GM18870 (cell line): ENCODE measurements at regions not wholly inside any gene's neighbourhood (a gene's known extent, or its start where the extent isn't known, plus 50 kb on each side); places are given as distances from the start of the nearest gene placed in this dataset.
A peak's percentile ranks its signal among the peaks of the same experiment; 100 is the strongest.

Experiments used
- ATAC-seq: cut with Tn5 transposase; IDR thresholded peaks from one replicate; pipeline ENCODE4 v1.9.1; 2021; ENCODE audit warnings: moderate library complexity; ENCODE audit not compliant: unreplicated experiment

DNA sequence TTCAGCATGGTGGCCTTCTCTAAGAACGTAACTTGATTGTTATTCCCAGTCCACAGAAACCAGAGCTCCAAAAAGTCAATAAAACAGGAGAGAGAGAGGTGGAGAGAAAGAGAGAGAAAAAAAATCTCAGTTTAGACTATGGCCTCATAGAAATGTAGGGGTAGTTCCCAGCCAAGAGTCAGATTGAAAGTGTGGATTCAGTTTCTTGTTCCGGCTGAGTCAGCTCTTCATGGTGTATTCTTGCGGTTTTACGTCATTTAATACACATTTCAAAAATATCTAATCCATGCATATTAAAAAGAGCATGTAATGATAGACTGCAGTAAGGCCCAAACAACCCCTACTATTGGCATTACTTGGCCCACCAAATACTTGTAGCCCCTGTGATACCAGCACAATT is 303.9 kb downstream of the ETAA1 start:
- ATAC-seq = no peak

DNA sequence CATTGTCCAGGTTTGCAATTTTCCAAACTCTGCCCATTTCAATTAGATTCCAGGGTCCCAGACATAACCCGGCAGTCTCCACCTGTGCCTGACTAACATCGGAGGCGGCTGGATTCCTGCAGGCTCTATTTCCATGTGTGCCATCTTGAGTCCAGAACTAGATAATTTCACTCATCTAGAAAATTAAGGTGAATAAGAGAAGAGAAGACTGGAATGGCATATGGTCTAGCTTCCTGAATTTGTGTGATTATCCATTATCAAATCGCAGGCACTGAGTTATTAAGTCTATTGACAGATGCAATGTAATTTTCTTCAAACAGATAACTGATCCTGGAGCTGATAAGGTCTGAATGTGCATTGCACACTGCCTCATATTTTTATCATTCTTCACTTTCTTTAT is 305.2 kb downstream of the ETAA1 start:
- ATAC-seq = no peak

DNA sequence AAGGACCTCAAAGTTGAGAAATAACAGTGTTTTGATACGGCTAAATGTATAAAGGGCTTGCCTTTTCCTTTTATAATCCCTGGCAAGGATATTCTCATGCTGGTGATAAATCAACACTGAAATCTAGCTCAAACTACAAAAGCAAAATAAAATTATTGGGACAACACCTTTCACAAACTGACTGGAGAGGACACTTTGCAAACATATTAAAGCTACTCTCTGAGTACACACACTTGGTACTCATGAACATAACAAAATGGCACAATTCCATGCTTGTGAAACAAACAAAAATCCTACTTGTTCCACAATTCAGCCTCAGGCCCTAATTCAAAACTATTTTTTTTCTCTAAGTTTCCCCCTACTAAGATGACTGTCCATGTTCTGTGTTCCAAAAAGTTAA is 305.8 kb downstream of the ETAA1 start:
- no peak for ATAC-seq

DNA sequence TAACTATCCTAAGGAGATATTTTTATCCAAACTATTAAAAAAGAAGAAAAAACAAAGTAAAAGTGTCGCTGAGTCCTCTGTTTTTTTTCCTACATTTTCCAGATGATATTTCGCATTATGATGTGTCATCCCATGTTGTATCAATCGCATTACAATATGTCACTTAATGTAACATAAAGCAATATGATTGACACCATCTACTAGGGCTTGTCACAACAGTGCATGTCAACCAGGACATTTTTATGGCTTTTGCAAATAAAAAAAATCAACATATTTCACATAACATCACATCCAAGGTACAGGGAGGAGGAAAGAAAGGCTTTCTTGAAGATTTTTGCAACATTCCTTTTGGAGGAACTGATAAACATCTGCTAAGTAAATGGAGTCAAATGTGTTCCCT is 308.9 kb downstream of the ETAA1 start:
- no peak for ATAC-seq

DNA sequence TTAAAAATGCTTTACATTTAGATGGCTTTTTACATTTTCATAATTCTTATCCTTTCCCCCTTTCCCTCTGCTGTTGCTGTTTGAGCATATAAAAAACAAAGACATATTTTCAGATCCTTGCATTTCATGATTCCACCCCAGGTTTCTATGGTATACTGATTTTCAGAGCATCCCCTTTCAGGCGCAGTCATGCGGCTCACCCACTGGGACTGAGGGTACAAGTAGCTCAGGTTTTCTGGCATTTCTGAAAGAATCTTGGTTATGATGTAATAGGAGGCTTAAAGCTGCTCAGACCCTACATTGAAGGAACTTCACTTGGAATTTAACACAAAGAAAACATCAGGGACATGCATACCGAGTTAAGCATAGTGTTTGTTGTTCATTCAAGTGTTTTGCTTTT is 310.8 kb downstream of the ETAA1 start:
- ATAC-seq = no peak

DNA sequence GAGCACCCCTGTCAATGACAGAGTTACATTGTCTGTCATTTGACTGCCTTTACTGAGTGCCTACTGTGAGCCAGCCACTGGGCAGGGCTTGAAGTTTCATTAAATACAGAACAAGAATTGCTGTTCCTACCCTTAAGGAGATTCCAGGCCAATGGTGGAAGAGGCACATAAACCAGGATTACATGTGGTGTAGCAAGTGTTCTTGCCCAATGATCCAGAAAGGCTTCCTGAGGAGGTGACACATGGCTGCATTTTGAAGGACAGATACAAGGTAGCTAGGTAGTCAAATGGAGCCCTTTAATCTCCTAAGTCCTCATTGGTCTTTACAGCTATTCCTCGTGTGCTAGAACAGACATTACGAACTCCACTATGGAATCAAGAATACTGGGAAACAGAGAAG is 312.7 kb downstream of the ETAA1 start:
- ATAC-seq = no peak

DNA sequence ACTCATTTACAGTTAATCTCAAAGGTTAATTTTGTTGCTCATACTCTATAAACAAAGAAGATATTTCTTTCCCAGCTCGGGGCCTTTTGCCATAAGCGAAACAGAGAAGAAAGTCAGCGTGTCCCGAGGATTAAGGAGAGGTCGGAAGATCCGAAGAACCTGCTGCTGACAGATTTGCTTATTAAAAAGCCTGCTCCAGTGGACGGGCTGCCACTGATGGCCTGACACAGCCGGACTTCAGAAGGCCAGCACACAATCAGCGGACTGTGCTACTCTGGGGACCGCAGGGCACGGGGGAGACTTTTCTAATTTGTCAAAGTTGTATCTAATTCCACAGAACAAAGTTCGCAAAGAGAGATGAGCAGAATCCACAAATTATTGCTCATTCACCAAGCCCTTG is 315.4 kb downstream of the ETAA1 start:
- no peak for ATAC-seq

DNA sequence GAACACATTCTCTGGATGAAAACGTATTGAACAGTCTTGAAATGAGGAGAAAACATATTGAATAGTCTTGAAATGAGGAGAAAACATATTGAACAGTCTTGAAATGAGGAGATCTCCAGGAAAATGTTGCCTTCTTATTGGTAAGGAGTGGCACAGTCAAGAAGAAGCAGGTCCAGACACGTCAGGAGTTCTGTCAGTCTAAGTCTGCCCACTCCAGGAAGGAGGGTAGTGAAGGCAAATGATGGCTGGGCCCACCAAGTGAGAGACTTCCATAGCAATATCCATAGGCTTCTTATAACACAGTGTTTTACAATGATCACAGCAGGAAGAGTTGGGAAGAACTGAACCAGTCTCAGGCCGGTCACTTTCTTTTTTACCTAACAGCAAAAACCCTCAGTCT is 316.2 kb downstream of the ETAA1 start:
- ATAC-seq = no peak

DNA sequence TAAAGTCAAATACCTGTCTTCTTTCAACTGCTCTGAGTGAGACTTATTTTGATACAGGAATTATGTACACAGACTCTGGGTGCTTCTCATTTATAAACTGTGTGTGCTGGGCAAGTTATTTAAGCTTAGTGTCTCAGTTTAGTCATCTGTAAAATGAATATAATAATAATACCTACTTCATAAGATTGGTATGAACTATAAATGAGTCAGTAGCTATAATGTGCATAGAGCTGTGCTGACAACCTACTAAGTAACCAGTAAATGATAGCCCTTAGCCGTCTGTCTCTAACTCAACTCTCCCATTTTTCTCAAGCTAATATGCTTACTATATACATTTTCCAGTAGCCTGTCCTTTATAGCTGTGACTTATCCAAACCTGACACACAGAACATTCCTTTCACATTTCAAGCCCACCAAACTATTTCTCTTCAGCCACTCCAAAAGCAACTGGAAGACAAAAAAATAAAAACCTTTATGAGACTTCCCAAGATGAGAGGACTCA is 319.8 kb downstream of the ETAA1 start:
- no peak for ATAC-seq

DNA sequence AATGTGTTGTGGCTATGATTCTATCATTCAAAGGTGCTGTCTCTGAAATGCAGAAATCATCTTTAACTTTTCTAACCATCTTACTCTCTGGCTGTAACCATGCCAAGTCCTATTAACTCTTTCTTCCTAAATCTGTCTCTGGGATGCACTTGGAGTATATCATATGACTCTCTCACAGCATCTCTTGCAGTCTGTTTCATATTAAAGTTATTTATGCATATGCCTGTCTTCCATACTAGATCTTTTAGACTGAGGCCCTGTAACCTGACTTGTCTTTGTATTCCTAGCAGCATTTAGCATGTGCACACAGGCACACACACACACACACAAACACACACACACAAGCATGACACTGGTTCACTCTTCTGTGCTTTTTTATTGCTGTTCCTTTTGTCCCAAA is 320.6 kb downstream of the ETAA1 start:
- ATAC-seq = no peak

DNA sequence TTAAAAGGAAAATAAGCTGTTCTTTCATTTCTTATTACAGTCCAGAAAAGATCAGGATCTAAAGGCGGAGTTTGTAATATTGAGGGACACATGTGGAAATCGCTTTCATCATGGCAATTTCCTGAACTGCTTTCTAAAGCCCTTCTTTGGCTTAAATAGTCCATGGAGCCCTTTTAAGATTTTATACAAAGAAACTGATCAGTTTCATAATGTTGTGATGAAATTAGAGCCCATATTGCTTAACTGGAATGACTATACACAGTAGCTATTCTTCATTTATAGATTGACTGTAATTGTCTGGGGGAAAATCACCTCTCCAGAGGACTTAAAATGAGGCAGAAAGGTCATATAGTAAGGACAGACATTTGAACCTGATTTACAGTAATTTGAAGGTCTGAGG is 322.2 kb downstream of the ETAA1 start:
- ATAC-seq = no peak

DNA sequence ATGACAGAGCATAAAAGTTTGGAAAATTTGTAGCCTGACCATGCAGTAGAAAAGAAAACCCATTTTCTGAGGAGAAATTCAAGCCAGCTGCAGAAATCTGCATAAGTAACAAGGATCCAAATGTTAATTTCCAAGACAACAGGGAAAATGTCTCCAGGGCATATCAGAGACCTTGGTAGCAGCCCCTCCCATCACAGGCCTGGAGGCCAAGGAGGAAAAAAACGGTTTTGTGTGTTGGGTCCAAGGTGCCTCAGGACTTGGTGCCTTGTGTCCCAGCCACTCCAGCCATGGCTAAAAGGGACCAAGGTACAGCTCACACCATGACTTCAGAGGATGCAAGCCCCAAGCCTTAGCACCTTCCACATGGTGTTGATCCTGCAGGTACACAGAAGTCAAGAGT is 324.4 kb downstream of the ETAA1 start:
- no peak for ATAC-seq

DNA sequence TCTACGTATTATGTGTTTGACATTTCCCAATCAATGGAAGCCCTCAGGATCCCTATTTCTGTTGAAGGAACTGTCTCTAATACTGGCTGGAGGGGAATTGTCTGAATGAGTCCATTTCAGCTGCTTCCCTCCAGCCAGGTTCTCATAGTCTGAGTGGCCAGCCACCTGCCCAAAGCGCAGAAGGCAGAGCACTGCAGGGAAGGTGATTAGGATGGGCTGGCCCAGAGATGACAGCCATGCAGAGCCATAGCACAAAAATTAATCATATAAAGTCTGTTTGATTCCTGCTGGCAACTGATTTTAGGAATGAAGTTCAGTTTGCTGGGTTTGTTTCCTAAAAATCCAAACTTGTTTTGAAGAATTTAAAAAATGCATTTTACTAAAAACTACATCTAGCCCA is 327.1 kb downstream of the ETAA1 start:
- no peak for ATAC-seq

DNA sequence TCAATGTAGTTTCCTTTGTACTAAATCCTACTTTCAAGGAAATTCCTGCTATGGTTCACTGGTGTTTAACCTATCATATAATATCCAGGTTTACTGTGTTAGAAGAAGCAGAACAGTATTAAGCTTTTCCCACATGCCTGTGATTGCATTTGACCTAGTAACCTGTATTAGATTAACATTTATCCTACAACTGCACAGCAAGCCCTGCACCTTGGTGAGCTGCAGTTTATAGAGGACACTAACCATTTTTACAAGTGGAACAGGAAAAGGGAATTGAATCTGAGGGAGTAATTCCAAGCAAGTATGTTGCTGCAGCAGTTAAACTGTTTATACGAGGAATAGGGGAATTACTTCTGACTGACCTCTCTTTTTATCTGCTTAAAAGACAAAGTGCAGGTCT is 328.6 kb downstream of the ETAA1 start:
- no peak for ATAC-seq

DNA sequence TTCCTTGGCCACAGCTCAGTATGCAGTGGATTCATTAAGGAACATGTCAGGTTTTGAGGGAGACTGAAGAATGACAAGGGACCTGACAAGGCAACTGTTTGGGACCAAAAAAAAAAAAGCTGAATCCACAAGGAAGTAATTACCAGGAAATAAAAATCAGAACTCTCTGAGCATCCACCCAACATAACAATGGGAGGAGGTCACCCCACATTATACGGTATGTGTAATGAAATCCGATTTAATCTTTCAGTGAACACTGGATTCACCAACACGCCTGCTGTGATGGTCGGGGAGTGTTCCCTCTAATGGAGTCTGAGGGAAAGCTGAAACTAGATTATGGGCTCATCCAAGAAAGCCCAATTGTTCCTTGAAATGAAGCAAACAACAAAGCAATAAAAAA is 329.3 kb downstream of the ETAA1 start:
- no peak for ATAC-seq

DNA sequence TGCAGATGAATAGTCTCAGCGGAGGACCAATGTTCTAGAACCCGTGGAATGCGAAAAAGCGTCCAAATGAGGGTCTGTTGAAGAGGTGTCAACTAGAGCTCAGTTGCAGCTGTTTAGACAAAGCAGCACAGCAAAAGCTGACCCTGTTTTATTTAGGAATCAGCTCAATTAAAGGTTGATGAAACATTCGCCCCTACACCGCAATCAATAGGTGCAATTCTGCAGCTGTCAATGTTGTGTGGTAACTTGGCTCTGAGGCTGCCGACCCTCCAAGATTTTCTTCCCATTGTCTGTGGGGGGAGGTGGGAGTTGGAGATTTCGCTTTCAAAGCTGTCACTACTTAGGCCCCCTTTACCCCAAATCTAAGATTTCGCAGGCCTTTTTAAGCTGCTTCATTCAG is 330.0 kb downstream of the ETAA1 start:
- ATAC-seq = no peak

DNA sequence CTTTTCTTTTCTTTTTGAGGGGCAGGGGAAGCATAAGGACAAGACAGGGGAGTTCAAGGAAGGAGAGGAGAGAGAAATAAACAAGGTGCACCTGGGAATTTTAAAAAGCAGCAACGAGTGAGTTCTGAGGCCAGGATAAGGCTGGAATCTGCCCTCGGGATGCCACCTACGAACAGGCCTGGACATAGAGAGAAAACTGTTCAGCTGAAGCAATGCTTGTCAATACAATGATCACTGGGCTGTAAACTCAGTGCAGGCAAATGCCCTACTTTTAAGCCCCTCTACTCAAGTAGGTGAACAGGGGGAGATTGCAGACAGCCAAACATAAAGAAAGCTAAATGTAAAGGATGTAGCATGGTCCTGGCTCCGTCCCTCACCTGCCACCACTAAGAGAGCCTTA is 330.5 kb downstream of the ETAA1 start:
- no peak for ATAC-seq

DNA sequence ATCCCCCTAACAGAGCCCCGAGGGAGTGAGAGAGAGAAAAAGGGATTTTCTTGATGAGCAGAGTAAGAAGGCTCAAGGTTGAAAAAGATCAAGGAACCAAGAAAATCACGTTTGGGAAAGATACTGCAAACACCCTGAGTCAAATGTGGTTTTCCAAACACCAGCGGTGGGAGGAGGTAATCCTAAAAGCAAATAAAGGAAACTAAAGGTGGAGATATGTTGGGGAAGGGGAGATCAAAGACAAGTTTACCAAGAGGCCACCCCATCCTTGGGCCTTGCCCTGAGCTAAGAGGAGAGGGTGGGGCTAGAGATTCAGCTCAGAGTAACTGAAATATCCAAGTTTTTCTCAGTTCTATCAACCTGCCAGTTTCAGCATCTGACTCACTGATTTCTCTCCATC is 332.3 kb downstream of the ETAA1 start:
- no peak for ATAC-seq

DNA sequence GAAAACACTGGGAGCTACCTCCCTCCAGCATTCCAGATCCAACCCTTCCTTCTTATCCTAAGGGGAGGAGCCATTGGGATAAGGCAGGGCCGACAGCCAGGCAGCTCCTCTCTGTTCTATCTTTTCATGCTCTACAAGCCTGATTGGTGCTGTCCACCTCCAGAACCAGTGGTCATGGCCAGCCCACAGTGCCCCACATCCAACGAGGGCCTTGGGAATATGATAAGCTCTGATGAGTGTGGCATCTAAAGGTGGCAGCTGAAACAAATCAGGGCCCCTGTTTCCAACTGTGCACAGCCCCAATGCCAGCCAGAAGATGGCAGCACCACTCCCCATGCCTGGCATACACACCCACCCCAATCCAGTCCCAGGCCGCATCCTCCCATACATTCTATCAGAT is 329.3 kb downstream of the C1D start:
- ATAC-seq = peak; percentile 53

DNA sequence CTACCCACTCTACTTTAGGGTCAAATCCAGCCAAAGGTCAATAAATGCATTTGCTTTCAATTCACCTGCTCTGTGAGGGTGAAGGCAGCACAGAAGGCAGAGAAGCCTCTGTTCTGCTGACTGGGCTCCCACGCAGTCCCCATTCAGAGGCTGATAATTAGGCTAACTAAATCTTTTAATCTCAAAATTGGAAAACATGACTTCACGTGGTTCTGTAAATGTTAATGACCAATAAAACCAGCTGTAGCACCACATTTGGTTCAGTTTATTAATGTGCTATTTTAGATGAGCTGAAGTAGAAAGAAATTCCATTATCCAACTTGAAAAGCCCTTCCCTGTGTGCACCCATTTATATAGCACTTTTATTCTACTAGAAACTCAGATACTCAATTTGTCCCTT is 310.6 kb downstream of the C1D start:
- ATAC-seq = no peak

DNA sequence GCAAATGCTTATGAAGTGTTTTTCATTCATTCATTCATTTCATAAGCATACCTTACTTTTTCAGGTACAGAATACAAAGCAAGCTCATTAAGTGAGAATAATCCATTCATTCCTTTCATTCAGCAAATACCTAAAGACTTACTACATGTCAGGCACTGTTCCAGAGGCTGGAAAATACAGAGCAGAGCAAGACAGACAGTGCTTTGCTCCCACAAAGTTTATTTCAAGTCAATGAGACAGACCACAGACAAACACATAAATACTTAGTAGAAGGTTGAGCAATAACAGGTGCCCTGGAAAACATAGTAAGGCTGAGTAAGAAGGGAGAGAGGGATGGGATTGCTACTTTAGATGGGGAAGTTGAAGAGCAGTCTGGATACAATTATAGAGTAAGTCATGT is 309.8 kb downstream of the C1D start:
- no peak for ATAC-seq

DNA sequence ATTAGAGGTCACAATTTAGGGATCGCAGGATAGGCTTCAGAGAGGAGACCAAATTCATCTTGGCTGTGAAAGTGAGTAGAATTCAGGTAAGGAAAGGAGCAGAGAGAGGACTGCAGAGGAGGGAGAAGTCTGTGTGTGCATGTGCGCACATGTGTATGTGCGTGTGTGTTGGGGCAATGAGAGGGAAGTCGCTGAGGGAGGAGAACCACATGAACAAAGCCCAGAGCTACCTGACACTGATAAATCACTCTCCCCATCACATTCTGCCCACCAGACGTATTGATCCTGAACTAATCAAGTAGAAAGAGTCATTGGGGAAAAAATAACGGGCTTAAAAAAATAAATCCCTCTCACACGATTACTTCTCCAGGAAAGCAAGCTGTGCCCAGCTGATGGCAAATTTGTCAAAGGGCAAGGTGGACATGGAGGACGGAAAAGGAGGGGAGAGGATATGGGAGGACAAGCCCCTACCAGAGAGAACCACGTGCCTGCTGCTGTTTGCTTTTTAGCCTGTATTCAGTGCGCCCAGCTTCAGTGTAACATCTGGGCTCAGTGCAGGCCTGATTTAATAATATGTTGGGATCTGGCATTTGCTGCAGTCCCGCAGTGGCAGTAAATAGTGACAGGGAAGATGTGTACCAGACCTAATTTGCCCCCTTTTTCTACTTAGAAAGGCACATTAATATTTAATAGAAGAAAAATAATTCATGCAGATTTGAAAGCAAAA is 307.5 kb downstream of the C1D start:
- no peak for ATAC-seq

DNA sequence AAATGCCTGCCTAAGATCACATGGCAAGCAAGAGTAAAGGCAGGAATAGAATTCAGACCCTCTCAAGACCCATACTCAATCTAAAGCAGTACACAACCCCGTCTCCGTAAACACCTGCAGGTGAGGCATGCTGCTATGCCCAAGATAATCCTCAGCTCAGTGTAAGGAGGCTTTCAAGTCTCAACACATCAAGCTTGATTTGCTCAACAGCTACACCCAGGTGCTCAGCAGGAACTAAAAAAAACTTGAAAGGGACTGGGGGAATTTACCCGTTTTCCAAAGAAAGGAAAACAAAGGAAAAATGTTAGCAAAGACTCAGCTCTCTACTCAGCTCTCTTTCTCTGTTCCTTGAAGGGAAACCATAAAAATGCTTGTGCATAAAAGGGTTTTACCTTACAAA is 301.8 kb downstream of the C1D start:
- ATAC-seq = no peak
